ENCODE measurements at regions not wholly inside any gene's neighbourhood (a gene's known extent, or its start where the extent isn't known, plus 50 kb on each side); places are given as distances from the start of the nearest gene placed in this dataset.

GRCh38 chr5:44691802-44692201 lies 116.9 kb upstream of the MRPS30 start:
- TF ChIP-seq POLR2A (IDR thresholded peaks at IDR 0.05) (no peak), CTCF (IDR thresholded peaks at IDR 0.05) (no peak)

Data from Peyer's patch (tissue), 4 donors.